H1 (cell line): ENCODE measurements at regions not wholly inside any gene's neighbourhood (a gene's known extent, or its start where the extent isn't known, plus 50 kb on each side); places are given as distances from the start of the nearest gene placed in this dataset.

Experiments used
- BRCA1 ChIP-seq: IDR thresholded peaks from 2 replicates; pipeline ENCODE4 v1.6.1; 2012; ENCODE audit warnings: low read depth, low read length, improper control_type of control experiment
- CHD1 ChIP-seq: IDR thresholded peaks from 2 replicates; pipeline ENCODE4 v1.6.1; 2012; ENCODE audit warnings: low read depth, low read length, improper control_type of control experiment
- CHD7 ChIP-seq: fragments of 300-600 bp; sonication (generic); IDR thresholded peaks from 2 replicates; pipeline ENCODE4 v1.7.1; 2012; ENCODE audit warnings: low read length, moderate library complexity, mild to moderate bottlenecking, inconsistent platforms; ENCODE audit not compliant: insufficient replicate concordance
- EP300 ChIP-seq, 2 experiments: IDR thresholded peaks; 1 replicate in 1 of 2; 2 replicates in 1 of 2; pipeline ENCODE4 v1.6.1; 2011 to 2012; ENCODE audit warnings: low read depth in 2 of 2, low read length in 2 of 2, mild to moderate bottlenecking in 2 of 2, borderline replicate concordance in 1 of 2, inconsistent platforms in 1 of 2, moderate library complexity in 1 of 2
- HDAC6 ChIP-seq: IDR thresholded peaks from one replicate; pipeline ENCODE4 v1.7.1; 2012; ENCODE audit warnings: low read depth, mild to moderate bottlenecking, inconsistent platforms, low read length, moderate library complexity
- MAX ChIP-seq: IDR thresholded peaks from 2 replicates; pipeline ENCODE4 v1.6.1; 2012; ENCODE audit warnings: inconsistent platforms
- NRF1 ChIP-seq: IDR thresholded peaks from 2 replicates; pipeline ENCODE4 v1.6.1; 2011; ENCODE audit warnings: mild to moderate bottlenecking, low read depth, low read length, improper control_type of control experiment
- POLR2AphosphoS5 ChIP-seq: IDR thresholded peaks from 2 replicates; pipeline ENCODE4 v1.6.1; 2011; ENCODE audit warnings: low read depth, low read length
- POU5F1 ChIP-seq: IDR thresholded peaks from 2 replicates; pipeline ENCODE4 v1.6.1; 2011; ENCODE audit warnings: low read depth, mild to moderate bottlenecking, low read length, moderate library complexity
- RBBP5 ChIP-seq: IDR thresholded peaks from 2 replicates; pipeline ENCODE4 v1.7.1; 2012; ENCODE audit warnings: low read depth, mild to moderate bottlenecking, inconsistent platforms, low read length, moderate library complexity, borderline replicate concordance
- RFX5 ChIP-seq: IDR thresholded peaks from 2 replicates; pipeline ENCODE4 v1.6.1; 2011; ENCODE audit warnings: low read depth, low read length, improper control_type of control experiment, borderline replicate concordance
- SP4 ChIP-seq: IDR thresholded peaks from 2 replicates; pipeline ENCODE4 v1.6.1; 2012; ENCODE audit warnings: low read length, inconsistent platforms
- TBP ChIP-seq: IDR thresholded peaks from 2 replicates; pipeline ENCODE4 v1.6.1; 2011; ENCODE audit warnings: low read depth, low read length, improper control_type of control experiment
- ZNF274 ChIP-seq: IDR thresholded peaks from 2 replicates; pipeline ENCODE4 v1.7.0; 2012; ENCODE audit warnings: low read length, borderline replicate concordance; ENCODE audit errors: extremely low read depth

GRCh38 chr4:1470393-1470670 is 64.1 kb upstream of the NKX1-1 start (continued):
- TF ChIP-seq CHD7 (no peak), HDAC6 (no peak), ZNF274 (no peak), CHD1 (no peak), POLR2AphosphoS5 (no peak), EP300 (IDR thresholded peaks at IDR 0.05; ENCODE audit: borderline replicate concordance in 1 of 2, low read depth in 2 of 2, low read length in 2 of 2) (no peak), SP4 (no peak), NRF1 (no peak), MAX (no peak), POU5F1 (no peak), RBBP5 (no peak), TBP (no peak), RFX5 (no peak), BRCA1 (no peak)
